HG03025 (cell line): ENCODE measurements at regions not wholly inside any gene's neighbourhood (a gene's known extent, or its start where the extent isn't known, plus 50 kb on each side); places are given as distances from the start of the nearest gene placed in this dataset.
"Not testable (repeated sequence)": the region's sequence is repeated elsewhere in the genome, so short reads cannot be mapped to it uniquely, and the experiment has no call there.

ENCODE experiments used
- ATAC-seq: cut with Tn5 transposase; IDR thresholded peaks from one replicate; pipeline ENCODE4 v1.9.1; 2021; ENCODE audit warnings: mild to moderate bottlenecking, moderate library complexity; ENCODE audit not compliant: unreplicated experiment, low FRiP score

GRCh38 chr18:42365591-42365990 is 410.6 kb downstream of the PIK3C3 start:
- ATAC-seq = no peak

- no peak for ATAC-seq
Measured at GRCh38 chr18:42373584-42373983, 418.6 kb downstream of the PIK3C3 start.

GRCh38 chr18:42374961-42375360 is 419.9 kb downstream of the PIK3C3 start:
- no peak for ATAC-seq

GRCh38 chr18:42378854-42379253 is 423.8 kb downstream of the PIK3C3 start:
- not testable (repeated sequence) for ATAC-seq

GRCh38 chr18:42381236-42381635 is 426.2 kb downstream of the PIK3C3 start:
- ATAC-seq = not testable (repeated sequence)

GRCh38 chr18:42392416-42392815 is 437.4 kb downstream of the PIK3C3 start:
- no peak for ATAC-seq

- no peak for ATAC-seq
Measured at GRCh38 chr18:42392926-42393325, 437.9 kb downstream of the PIK3C3 start.

- no peak for ATAC-seq
Measured at GRCh38 chr18:42394238-42394637, 439.2 kb downstream of the PIK3C3 start.

- no peak for ATAC-seq
Measured at GRCh38 chr18:42401131-42401673, 446.2 kb downstream of the PIK3C3 start.

GRCh38 chr18:42404151-42404550 is 449.1 kb downstream of the PIK3C3 start:
- no peak for ATAC-seq

GRCh38 chr18:42409005-42409404 is 454.0 kb downstream of the PIK3C3 start:
- ATAC-seq = no peak

- ATAC-seq = no peak
Measured at GRCh38 chr18:42412281-42412680, 457.2 kb downstream of the PIK3C3 start.

GRCh38 chr18:42412896-42413295 is 457.9 kb downstream of the PIK3C3 start:
- no peak for ATAC-seq

- ATAC-seq = no peak
Measured at GRCh38 chr18:42413870-42414269, 458.8 kb downstream of the PIK3C3 start.

- no peak for ATAC-seq
Measured at GRCh38 chr18:42414756-42415454, 459.9 kb downstream of the PIK3C3 start.

- ATAC-seq = no peak
Measured at GRCh38 chr18:42417189-42417588, 462.2 kb downstream of the PIK3C3 start.

GRCh38 chr18:42418121-42418520 is 463.1 kb downstream of the PIK3C3 start:
- no peak for ATAC-seq

- ATAC-seq = no peak
Measured at GRCh38 chr18:42425025-42425424, 470.0 kb downstream of the PIK3C3 start.

- ATAC-seq = no peak
Measured at GRCh38 chr18:42426496-42427015, 471.5 kb downstream of the PIK3C3 start.

GRCh38 chr18:42429196-42429595 is 474.2 kb downstream of the PIK3C3 start:
- ATAC-seq = no peak

- no peak for ATAC-seq
Measured at GRCh38 chr18:42436222-42436765, 481.3 kb downstream of the PIK3C3 start.

GRCh38 chr18:42437001-42437400 is 482.0 kb downstream of the PIK3C3 start:
- no peak for ATAC-seq
